Caco-2 (cell line): ENCODE measurements at regions not wholly inside any gene's neighbourhood (a gene's known extent, or its start where the extent isn't known, plus 50 kb on each side); places are given as distances from the start of the nearest gene placed in this dataset.

ENCODE experiments used
- BruUV-seq: library from RNA; stranded (reverse); fragments of 400-500 nt; replicated peaks from 2 replicates; lab custom pipeline; 2021; lab: Mats Ljungman, UMichigan
- CTCF ChIA-PET: fragments of 300-600 bp; sonication (Branson Sonifier 250); formaldehyde crosslinking; loops from one replicate; lab custom pipeline; 2022; ENCODE audit warnings: antibody characterized with exemption; lab: Charles Lee
- POLR2A ChIA-PET: fragments of 300-600 bp; sonication (Branson Sonifier 250); formaldehyde crosslinking; loops from one replicate; lab custom pipeline; 2022; ENCODE audit warnings: antibody characterized with exemption; lab: Charles Lee
- DNase-seq, 2 experiments: peaks; one replicate each; pipeline versions ENCODE4 v3.0.0 to v3.0.0-alpha.2; 2020 to 2022
- H3K27me3 ChIP-seq: replicated peaks from 2 replicates; pipeline ENCODE4 v1.6.0; 2011; ENCODE audit warnings: low read length; ENCODE audit not compliant: control insufficient read depth, insufficient read depth
- H3K36me3 ChIP-seq: 2 replicates; pipeline ENCODE4 v1.5.1; 2011; ENCODE audit warnings: low read length; ENCODE audit not compliant: control insufficient read depth, insufficient read depth
- H3K4me1 ChIP-seq: fragments of 250-450 bp; sonication (Bioruptor Pico); 2 replicates; pipeline ENCODE4 v1.5.1; 2020; ENCODE audit warnings: mild to moderate bottlenecking
- H3K4me3 ChIP-seq: 2 replicates; pipeline ENCODE4 v1.5.1; 2011; ENCODE audit warnings: low read depth, mild to moderate bottlenecking, control low read depth, low read length
- H3K9me3 ChIP-seq: fragments of 250-450 bp; sonication (Bioruptor Pico); 2 replicates; pipeline ENCODE4 v1.5.1; 2020; ENCODE audit warnings: mild to moderate bottlenecking, moderate library complexity
- H3K27ac Mint-ChIP-seq: one replicate; pipeline ENCODE4 v1.8.0; 2022; ENCODE audit warnings: mixed read lengths; ENCODE audit not compliant: unreplicated experiment
- H3K27me3 Mint-ChIP-seq: one replicate; pipeline ENCODE4 v1.8.0; 2022; ENCODE audit warnings: mixed read lengths; ENCODE audit not compliant: insufficient read depth, unreplicated experiment
- H3K36me3 Mint-ChIP-seq: one replicate; pipeline ENCODE4 v1.8.0; 2022; ENCODE audit warnings: mild to moderate bottlenecking, mixed read lengths; ENCODE audit not compliant: insufficient read depth, unreplicated experiment
- H3K4me1 Mint-ChIP-seq: one replicate; pipeline ENCODE4 v1.8.0; 2022; ENCODE audit warnings: low read depth, mixed read lengths; ENCODE audit not compliant: unreplicated experiment
- H3K4me3 Mint-ChIP-seq: one replicate; pipeline ENCODE4 v1.8.0; 2022; ENCODE audit warnings: mild to moderate bottlenecking, moderate library complexity, mixed read lengths; ENCODE audit not compliant: unreplicated experiment
- H3K9me3 Mint-ChIP-seq: one replicate; pipeline ENCODE4 v1.8.0; 2022; ENCODE audit warnings: mixed read lengths; ENCODE audit not compliant: unreplicated experiment
- intact Hi-C: fragments of 100-400 bp; cut with micrococcal nuclease; formaldehyde crosslinking; loops from one replicate; pipeline ENCODE4 v1.10.0; 2022; ENCODE audit not compliant: unreplicated experiment
- TF ChIP-seq, protein P1 (sequence below), 2 experiments: fragments of 200-600 bp in 1 of 2; IDR thresholded peaks; 1 replicate in 1 of 2; 2 replicates in 1 of 2; pipeline versions ENCODE4 v1.5.1 to v1.8.0; 2011 to 2022; ENCODE audit warnings: antibody characterized with exemption in 1 of 2, control low read depth in 1 of 2, inconsistent platforms in 1 of 2, low read depth in 1 of 2, low read length in 1 of 2, mild to moderate bottlenecking in 1 of 2, moderate library complexity in 1 of 2; ENCODE audit not compliant: insufficient read depth in 1 of 2, severe bottlenecking in 1 of 2, unreplicated experiment in 1 of 2

DNA sequence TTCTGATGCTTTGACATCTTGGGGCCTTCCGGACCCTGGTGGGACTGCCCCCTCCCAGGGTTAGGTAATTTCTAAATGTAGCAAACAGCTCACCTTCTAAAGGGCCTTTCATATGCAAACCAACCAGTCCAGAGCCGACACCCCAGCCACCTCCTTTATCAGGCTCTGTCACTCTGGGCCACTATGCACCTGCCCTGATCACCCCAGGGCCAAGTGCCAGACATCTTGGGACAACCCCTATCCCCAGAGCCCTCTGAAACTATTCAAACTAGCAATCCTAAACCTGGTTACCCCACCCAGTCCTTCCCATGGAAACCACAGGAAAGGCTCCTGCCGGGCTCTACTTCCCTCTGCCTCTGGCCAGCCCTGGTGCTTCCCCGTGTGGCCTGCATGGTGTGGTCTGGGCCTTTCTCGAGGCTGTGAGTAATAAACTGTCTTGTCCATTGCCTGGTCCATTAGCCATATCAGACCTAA lies 91.2 kb upstream of the TNRC6C start:
- no peak for DNase-seq
- Mint-ChIP-seq H3K4me3 (no peak overlapping the region), H3K9me3 (no peaks in the 10 kb centered on the region), H3K36me3 (no peaks in the 10 kb centered on the region), H3K27me3 (peaks cover 2% of the 10 kb centered on the region), H3K27ac (no peak overlapping the region), H3K4me1 (no peaks in the 10 kb centered on the region)
- TF ChIP-seq, protein P1, sequence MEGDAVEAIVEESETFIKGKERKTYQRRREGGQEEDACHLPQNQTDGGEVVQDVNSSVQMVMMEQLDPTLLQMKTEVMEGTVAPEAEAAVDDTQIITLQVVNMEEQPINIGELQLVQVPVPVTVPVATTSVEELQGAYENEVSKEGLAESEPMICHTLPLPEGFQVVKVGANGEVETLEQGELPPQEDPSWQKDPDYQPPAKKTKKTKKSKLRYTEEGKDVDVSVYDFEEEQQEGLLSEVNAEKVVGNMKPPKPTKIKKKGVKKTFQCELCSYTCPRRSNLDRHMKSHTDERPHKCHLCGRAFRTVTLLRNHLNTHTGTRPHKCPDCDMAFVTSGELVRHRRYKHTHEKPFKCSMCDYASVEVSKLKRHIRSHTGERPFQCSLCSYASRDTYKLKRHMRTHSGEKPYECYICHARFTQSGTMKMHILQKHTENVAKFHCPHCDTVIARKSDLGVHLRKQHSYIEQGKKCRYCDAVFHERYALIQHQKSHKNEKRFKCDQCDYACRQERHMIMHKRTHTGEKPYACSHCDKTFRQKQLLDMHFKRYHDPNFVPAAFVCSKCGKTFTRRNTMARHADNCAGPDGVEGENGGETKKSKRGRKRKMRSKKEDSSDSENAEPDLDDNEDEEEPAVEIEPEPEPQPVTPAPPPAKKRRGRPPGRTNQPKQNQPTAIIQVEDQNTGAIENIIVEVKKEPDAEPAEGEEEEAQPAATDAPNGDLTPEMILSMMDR (IDR thresholded peaks at IDR 0.05; ENCODE audit: insufficient read depth in 1 of 2, low read depth in 1 of 2, low read length in 1 of 2, severe bottlenecking in 1 of 2, unreplicated experiment in 1 of 2): no peak
- intact Hi-C loops: no loop called here
- ChIA-PET POLR2A (no interaction called here), CTCF (no interaction called here)
- H3K4me1 ChIP-seq: no peaks in the 10 kb centered on the region; the same call in 1 of the 2 replicates
- H3K9me3 ChIP-seq: no peaks in the 10 kb centered on the region
- no peak overlapping the region for H3K4me3 ChIP-seq
- no peaks in the 10 kb centered on the region for H3K27me3 ChIP-seq
- BruUV-seq: no TSS peak
- no peaks in the 10 kb centered on the region for H3K36me3 ChIP-seq

DNA sequence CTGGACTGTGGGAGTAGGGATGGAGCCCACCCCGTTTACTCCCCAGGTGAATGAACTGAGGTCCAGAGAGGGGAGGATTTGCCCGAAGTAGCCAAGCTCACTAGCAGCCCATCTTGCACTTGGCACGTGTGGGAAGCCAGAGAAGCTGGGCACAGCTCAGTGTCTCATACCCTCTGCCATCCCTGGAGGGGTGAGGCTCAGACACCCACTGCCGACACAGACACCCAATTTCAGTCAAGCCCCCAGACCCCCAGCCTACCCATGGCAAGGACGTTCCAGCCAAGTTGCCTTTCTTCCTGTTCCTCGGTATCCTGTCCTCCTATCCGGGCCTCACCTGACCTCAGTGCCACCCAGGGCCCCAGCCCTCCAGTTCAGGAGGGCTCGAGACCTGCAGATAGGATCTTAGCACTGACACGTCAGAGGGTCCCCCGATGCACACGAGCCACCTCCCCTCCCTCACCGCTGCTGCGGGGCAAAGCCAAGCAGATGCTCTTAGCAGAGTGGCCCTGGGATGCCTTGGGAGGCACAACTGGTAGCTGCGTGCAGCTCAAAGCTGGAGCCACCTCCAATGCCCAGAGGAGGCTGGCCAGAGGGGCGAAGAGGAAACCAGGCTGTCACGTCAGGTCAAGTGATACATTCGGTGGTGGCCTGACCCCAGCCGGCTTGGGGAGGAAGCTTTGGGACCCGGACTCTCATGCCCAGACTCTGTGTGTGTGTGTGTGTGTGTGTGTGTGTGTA lies 90.4 kb upstream of the TNRC6C start:
- no TSS peak for BruUV-seq
- CTCF ChIA-PET: no interaction called here

DNA sequence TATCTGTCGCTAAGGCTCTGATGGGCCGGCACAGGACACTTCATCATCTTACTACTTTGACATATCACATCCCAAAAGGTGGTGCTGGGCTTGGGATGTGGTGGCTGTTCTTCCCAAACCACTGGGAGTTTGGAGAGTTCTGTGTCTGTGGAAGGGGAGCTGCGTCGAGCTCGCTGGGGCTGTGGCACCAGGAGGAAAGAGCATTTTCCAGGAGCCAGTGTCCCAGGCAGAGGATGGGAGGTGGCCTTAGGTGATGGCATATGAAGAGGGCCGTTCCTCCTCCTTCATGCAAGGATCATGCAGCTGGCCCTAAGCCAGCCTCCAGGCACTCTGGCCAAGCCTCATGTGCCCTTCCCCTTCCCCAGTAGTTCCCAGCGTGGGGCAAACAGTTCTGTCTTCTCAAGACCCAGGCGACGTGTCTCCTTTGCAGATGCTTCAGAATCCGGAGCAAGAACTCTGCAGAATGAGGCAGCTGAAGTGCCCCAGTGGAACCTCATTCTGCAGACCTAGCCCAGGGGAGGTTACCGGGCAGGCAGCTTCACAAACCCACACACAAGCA lies 89.4 kb upstream of the TNRC6C start:
- POLR2A ChIA-PET: interaction anchor here (1.0 kb wide), 1 partner anchor 89 kb away, joined by 7 read pairs; the partner anchor contains the start of gene TNRC6C
- DNase-seq: no peak
- CTCF ChIA-PET: no interaction called here
- intact Hi-C loops: no loop called here
- TF ChIP-seq, protein P1 (IDR thresholded peaks at IDR 0.05; ENCODE audit: insufficient read depth in 1 of 2, low read depth in 1 of 2, low read length in 1 of 2, severe bottlenecking in 1 of 2, unreplicated experiment in 1 of 2): no peak
- no peak overlapping the region for H3K4me3 Mint-ChIP-seq
- H3K4me1 ChIP-seq: no peaks in the 10 kb centered on the region; the same call in 1 of the 2 replicates
- BruUV-seq: no TSS peak
- peaks cover 7% of the 10 kb centered on the region for H3K27me3 Mint-ChIP-seq
- H3K4me1 Mint-ChIP-seq: no peaks in the 10 kb centered on the region
- H3K36me3 ChIP-seq: no peaks in the 10 kb centered on the region
- H3K27me3 ChIP-seq: no peaks in the 10 kb centered on the region
- H3K9me3 Mint-ChIP-seq: no peaks in the 10 kb centered on the region
- H3K4me3 ChIP-seq: no peak overlapping the region
- no peak overlapping the region for H3K27ac Mint-ChIP-seq
- no peaks in the 10 kb centered on the region for H3K36me3 Mint-ChIP-seq
- no peaks in the 10 kb centered on the region for H3K9me3 ChIP-seq

More for the DNA sequence above, 90.4 kb upstream of the TNRC6C start:
- Histone ChIP-seq H3K9me3 (no peaks in the 10 kb centered on the region), H3K27me3 (no peaks in the 10 kb centered on the region), H3K4me3 (no peak overlapping the region), H3K4me1 (no peaks in the 10 kb centered on the region; the same call in 1 of the 2 replicates), H3K36me3 (no peaks in the 10 kb centered on the region)
- no peak overlapping the region for H3K4me3 Mint-ChIP-seq
- H3K27ac Mint-ChIP-seq: no peak overlapping the region
- POLR2A ChIA-PET: interaction anchor here (1.0 kb wide), 1 partner anchor 90 kb away, joined by 7 read pairs; the partner anchor contains the start of gene TNRC6C
- H3K27me3 Mint-ChIP-seq: peaks cover 6% of the 10 kb centered on the region
- TF ChIP-seq, protein P1 (IDR thresholded peaks at IDR 0.05; ENCODE audit: insufficient read depth in 1 of 2, low read depth in 1 of 2, low read length in 1 of 2, severe bottlenecking in 1 of 2, unreplicated experiment in 1 of 2): no peak
- H3K4me1 Mint-ChIP-seq: no peaks in the 10 kb centered on the region
- DNase-seq: no peak
- H3K9me3 Mint-ChIP-seq: no peaks in the 10 kb centered on the region
- intact Hi-C loops: no loop called here
- H3K36me3 Mint-ChIP-seq: no peaks in the 10 kb centered on the region
